ENCODE measurements at regions not wholly inside any gene's neighbourhood (a gene's known extent, or its start where the extent isn't known, plus 50 kb on each side); places are given as distances from the start of the nearest gene placed in this dataset.

GRCh38 chr21:43279578-43279894 is 110.7 kb downstream of the CRYAA start:
- Histone ChIP-seq H3K79me1 (ENCODE audit: low read depth, low read length) (no peaks in the 10 kb centered on the region), H2BK5ac (ENCODE audit: low read depth, low read length) (no peak overlapping the region)
- POLR2A ChIA-PET (ENCODE audit: partially characterized antibody): no interaction called here

More at GRCh38 chr21:43279578-43279894, 110.7 kb downstream of the CRYAA start:
- Histone ChIP-seq H2AFZ (ENCODE audit: low read length) (no peak overlapping the region), H3K23me2 (ENCODE audit: low read depth, low read length) (peaks cover 10% of the 10 kb centered on the region; the same call in 1 of the 2 replicates), H3K27me3 (replicated peaks in 1 of 4; ENCODE audit: control insufficient read depth in 3 of 4, extremely low read depth in 1 of 4, insufficient read depth in 3 of 4, low read length in 3 of 4) (no peaks in the 10 kb centered on the region; a peak in 1 of 7 replicates), H3K4me1 (replicated peaks in 1 of 4; ENCODE audit: control insufficient read depth in 3 of 4, insufficient read depth in 4 of 4, low read length in 3 of 4) (peaks cover 0 to 26% (median 13%) of the 10 kb centered on the region in 4 experiments; a peak in 6 of 7 replicates), H3K79me2 (ENCODE audit: control insufficient read depth in 1 of 2, insufficient read depth in 2 of 2, low read length in 2 of 2) (no peaks in the 10 kb centered on the region), H2AK5ac (ENCODE audit: low read depth, low read length) (no peak overlapping the region), H3K4ac (replicated peaks; ENCODE audit: insufficient read length, low read depth, low read length) (peak overlapping the region; percentile 38), H4K20me1 (replicated peaks in 1 of 2; ENCODE audit: control insufficient read depth in 1 of 2, insufficient read depth in 2 of 2, low read length in 2 of 2) (no peaks in the 10 kb centered on the region), H3K56ac (replicated peaks; ENCODE audit: insufficient read length, low read depth, low read length) (no peak overlapping the region), H3K9ac (replicated peaks in 1 of 4; ENCODE audit: extremely low read depth in 1 of 4, low read depth in 3 of 4, low read length in 3 of 4) (no peak overlapping the region), H4K8ac (ENCODE audit: extremely low read depth, insufficient read depth, low read length) (no peak overlapping the region), H3K14ac (ENCODE audit: insufficient read length) (no peak overlapping the region), H3K9me3 (ENCODE audit: insufficient read depth in 2 of 2, low read depth in 1 of 2, low read length in 1 of 2) (no peaks in the 10 kb centered on the region), H4K91ac (replicated peaks; ENCODE audit: insufficient read length, low read length) (no peak overlapping the region), H2BK20ac (ENCODE audit: low read length) (no peak overlapping the region), H2BK12ac (ENCODE audit: low read depth, low read length) (no peak overlapping the region), H4K5ac (ENCODE audit: insufficient read length, low read depth, low read length) (no peak overlapping the region), H3K23ac (ENCODE audit: insufficient read length) (no peak overlapping the region), H3K18ac (ENCODE audit: extremely low read depth, low read length) (no peak overlapping the region), H3K4me2 (ENCODE audit: insufficient read depth in 1 of 2, low read depth in 2 of 2, low read length in 2 of 2) (no peak overlapping the region), H2BK15ac (ENCODE audit: low read length) (no peak overlapping the region), H2BK120ac (replicated peaks; ENCODE audit: low read depth, low read length) (no peak overlapping the region), H3K27ac (ENCODE audit: low read depth, low read length) (no peak overlapping the region), H3K36me3 (ENCODE audit: control insufficient read depth in 2 of 4, insufficient read depth in 4 of 4, low read length in 3 of 4) (no peaks in the 10 kb centered on the region), H3K4me3 (ENCODE audit: extremely low read depth in 1 of 4, insufficient read depth in 2 of 4, low read depth in 3 of 4, low read length in 4 of 4) (no peak overlapping the region)
- CTCF ChIA-PET (ENCODE audit: partially characterized antibody): interaction anchor here (0.7 kb wide), 1 partner anchor 91 kb away, joined by 5 read pairs; no protein-coding TSS in a partner anchor
- TF ChIP-seq KDM4A (IDR thresholded peaks at IDR 0.05; ENCODE audit: low read depth, low read length, severe bottlenecking): no peak
- TF ChIP-seq RBBP5 (IDR thresholded peaks at IDR 0.05; ENCODE audit: borderline replicate concordance, low read depth, low read length): no peak
- TF ChIP-seq KDM5A (IDR thresholded peaks at IDR 0.05; ENCODE audit: low read length): no peak
- TF ChIP-seq NANOG (IDR thresholded peaks at IDR 0.05; ENCODE audit: insufficient read depth, low read depth, low read length, poor library complexity, severe bottlenecking): no peak
- TF ChIP-seq GTF2F1 (IDR thresholded peaks at IDR 0.05; ENCODE audit: borderline replicate concordance, low read depth, low read length): no peak
- TF ChIP-seq POLR2A (IDR thresholded peaks at IDR 0.05; ENCODE audit: control extremely low read depth in 1 of 2, low read depth in 2 of 2, low read length in 2 of 2): no peak
- TF ChIP-seq SAP30 (IDR thresholded peaks at IDR 0.05; ENCODE audit: insufficient read depth, insufficient replicate concordance, low read length): no peak
- TF ChIP-seq GABPA (IDR thresholded peaks at IDR 0.05; ENCODE audit: borderline replicate concordance, insufficient read depth, low read length): no peak
- TF ChIP-seq POU5F1 (IDR thresholded peaks at IDR 0.05; ENCODE audit: low read depth, low read length): no peak
- no peak for TF ChIP-seq CHD1 (IDR thresholded peaks at IDR 0.05; ENCODE audit: low read depth, low read length)
- TF ChIP-seq BACH1 (IDR thresholded peaks at IDR 0.05; ENCODE audit: low read length): no peak
- no CpG with 5 or more reads among the region's 11 CpGs for WGBS, 2 experiments (ENCODE audit: extremely low coverage in 1 of 2, insufficient coverage in 1 of 2, insufficient read length in 1 of 2, insufficient replicate concordance in 2 of 2, low coverage in 1 of 2, low lambda C conversion rate in 2 of 2, missing lambda C conversion rate in 1 of 2)
- no peak for DNase-seq (ENCODE audit: low read depth in 1 of 2, low spot score in 2 of 2)
- no peak for FAIRE-seq

All from H1 (cell line).